Hepatic stellate cell (primary cell): ENCODE measurements at regions not wholly inside any gene's neighbourhood (a gene's known extent, or its start where the extent isn't known, plus 50 kb on each side); places are given as distances from the start of the nearest gene placed in this dataset.

Source experiments
- DNase-seq: peaks from one replicate; pipeline ENCODE4 v3.0.0; 2011; ENCODE audit warnings: low spot score

DNA sequence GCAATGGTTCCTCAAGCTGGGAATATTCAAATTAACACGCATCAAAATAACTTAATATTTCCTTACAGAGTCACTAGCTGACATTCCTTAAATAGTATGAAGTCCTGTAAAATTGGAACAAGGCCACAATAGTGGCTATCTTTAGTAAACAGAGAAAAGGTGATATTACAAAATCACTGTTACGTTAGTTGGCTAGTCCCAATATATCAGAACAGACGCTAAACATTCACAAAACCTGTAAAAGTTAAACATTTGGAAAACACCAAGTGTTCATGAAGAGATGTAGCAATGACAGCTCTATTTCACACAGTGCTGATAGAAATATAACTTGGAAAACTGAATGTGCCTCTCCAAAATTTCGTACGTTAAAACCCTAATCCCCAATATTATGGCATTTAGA, 61.0 kb upstream of the FAM47C start:
- DNase-seq, result no peak

- DNase-seq, result no peak
Observed at GRCh38 chrX:36950495-36951253, 57.5 kb upstream of the FAM47C start.

DNA sequence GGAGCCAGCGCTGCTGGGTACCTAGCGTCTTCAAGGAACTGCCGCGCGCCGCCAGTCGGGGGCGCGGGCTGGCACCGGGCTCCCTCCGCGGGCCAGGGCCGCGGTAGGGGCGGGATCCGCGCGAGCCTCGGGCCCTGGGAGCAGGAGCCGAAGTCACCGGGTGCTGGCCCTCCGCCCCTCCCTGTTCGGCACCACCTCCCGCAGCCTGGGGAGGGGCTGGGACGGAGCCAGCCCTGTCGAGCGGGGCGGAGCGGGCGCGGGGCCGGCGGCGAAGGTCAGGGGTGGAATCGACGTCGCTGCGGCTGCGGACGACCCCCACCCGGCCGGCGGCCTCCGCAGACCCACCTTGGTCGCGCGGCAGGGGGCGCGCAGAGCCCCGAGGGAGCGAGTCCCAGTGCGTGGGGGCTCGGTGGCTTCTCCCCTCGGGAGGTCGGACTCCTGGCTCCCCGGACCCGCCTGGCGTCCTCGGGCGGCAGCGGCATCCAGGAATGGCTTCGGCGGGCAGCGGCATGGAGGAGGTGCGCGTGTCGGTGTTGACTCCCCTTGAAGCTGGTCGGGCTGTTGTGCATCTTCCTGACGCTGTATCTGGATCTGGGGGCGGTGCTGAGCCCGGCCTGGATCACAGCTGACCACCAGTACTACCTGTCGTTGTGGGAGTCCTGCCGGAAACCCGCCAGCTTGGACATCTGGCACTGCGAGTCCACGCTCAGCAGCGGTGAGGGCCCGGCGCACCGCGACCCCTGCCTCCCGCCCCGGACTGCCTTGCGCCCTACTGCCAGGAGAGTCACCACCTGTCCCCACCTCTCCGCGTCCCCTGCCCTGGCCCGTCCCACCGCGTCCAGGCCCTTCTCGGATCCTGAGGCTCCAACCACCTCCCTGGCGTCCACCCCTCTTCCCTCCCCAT, 50.5 kb upstream of the FAM47C start:
- DNase-seq, result peak; percentile 17
